Progenitor cell of endocrine pancreas (in vitro differentiated cells): ENCODE measurements at regions not wholly inside any gene's neighbourhood (a gene's known extent, or its start where the extent isn't known, plus 50 kb on each side); places are given as distances from the start of the nearest gene placed in this dataset.

Source experiments
- DNase-seq: peaks from one replicate; pipeline ENCODE4 v3.0.0; 2021; ENCODE audit warnings: low spot score; ENCODE audit not compliant: unreplicated experiment
- H3K27ac Mint-ChIP-seq: 2 replicates; pipeline ENCODE4 v1.8.0; 2021; ENCODE audit warnings: mild to moderate bottlenecking, moderate library complexity, mixed read lengths
- H3K27me3 Mint-ChIP-seq: 2 replicates; pipeline ENCODE4 v1.8.0; 2021; ENCODE audit warnings: mixed read lengths
- H3K36me3 Mint-ChIP-seq: 2 replicates; pipeline ENCODE4 v1.8.0; 2022; ENCODE audit warnings: mixed read lengths; ENCODE audit not compliant: insufficient read depth
- H3K4me1 Mint-ChIP-seq: 2 replicates; pipeline ENCODE4 v1.8.0; 2021; ENCODE audit warnings: low read depth, mixed read lengths
- H3K4me3 Mint-ChIP-seq: 2 replicates; pipeline ENCODE4 v1.8.0; 2021; ENCODE audit warnings: low read depth, mild to moderate bottlenecking, moderate library complexity, mixed read lengths
- H3K9me3 Mint-ChIP-seq: 2 replicates; pipeline ENCODE4 v1.8.0; 2021; ENCODE audit warnings: low read depth, mixed read lengths
- CTCF ChIP-seq: fragments of 200-600 bp; sonication (generic); IDR thresholded peaks from one replicate; pipeline ENCODE4 v1.5.0; 2021; ENCODE audit warnings: antibody characterized with exemption, mild to moderate bottlenecking; ENCODE audit not compliant: unreplicated experiment

- Mint-ChIP-seq H3K27me3 (no peaks in the 10 kb centered on the region), H3K27ac (no peak overlapping the region), H3K4me1 (peaks cover 11% of the 10 kb centered on the region), H3K36me3 (peaks cover 3% of the 10 kb centered on the region), H3K4me3 (no peak overlapping the region), H3K9me3 (peaks cover 12% of the 10 kb centered on the region)
- no peak for DNase-seq
- no peak for TF ChIP-seq CTCF
Observed at GRCh38 chr7:138400400-138400886, 59.6 kb upstream of the TRIM24 start.

DNA sequence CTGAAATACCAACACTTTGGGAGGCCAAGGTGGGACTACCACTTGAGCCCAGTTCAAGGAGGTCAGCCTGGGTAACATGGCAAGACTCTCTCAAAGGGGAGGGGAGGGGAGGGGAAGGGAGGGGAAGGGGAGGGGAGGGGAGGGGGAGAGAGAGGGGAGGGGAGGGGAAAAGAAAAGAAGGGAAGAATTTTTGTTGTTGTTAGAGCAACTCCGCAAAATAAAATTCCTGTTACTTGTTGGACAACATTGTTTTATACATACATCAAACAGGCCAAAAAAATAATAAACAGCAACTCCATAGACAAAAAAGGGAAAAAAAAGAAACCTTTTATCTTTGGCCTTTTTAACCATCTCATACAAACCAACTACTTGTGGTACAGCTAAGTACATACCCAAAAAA is 57.3 kb upstream of the TRIM24 start:
- no peak overlapping the region for H3K27ac Mint-ChIP-seq
- H3K4me3 Mint-ChIP-seq: no peak overlapping the region
- DNase-seq: no peak
- no peaks in the 10 kb centered on the region for H3K4me1 Mint-ChIP-seq
- H3K9me3 Mint-ChIP-seq: peaks cover 17% of the 10 kb centered on the region
- no peaks in the 10 kb centered on the region for H3K27me3 Mint-ChIP-seq
- TF ChIP-seq CTCF: no peak
- H3K36me3 Mint-ChIP-seq: peaks cover 3% of the 10 kb centered on the region

- Mint-ChIP-seq H3K9me3 (peaks cover 17% of the 10 kb centered on the region), H3K27ac (no peak overlapping the region), H3K27me3 (no peaks in the 10 kb centered on the region), H3K4me1 (no peaks in the 10 kb centered on the region), H3K4me3 (no peak overlapping the region), H3K36me3 (peaks cover 3% of the 10 kb centered on the region)
- TF ChIP-seq CTCF: no peak
- DNase-seq: no peak
Observed at GRCh38 chr7:138405496-138405895, 54.6 kb upstream of the TRIM24 start.

DNA sequence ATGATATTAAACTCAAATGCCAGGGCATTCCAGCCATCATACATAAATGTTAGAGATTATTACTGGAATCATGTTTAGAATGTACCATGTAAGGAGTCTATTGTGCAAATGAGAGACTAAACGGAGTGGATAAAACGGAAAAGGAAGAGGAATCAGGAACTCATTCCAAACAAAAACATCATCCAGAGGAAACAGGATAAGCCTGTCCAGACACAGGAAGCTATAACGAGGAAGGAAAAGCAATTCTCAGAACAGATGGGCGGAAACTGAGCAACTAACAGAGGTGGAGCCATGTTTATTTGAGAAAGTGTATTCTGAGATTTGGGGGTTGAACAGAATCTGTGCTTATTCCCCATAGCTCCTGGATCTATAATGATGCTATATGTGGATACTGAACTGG is 52.3 kb upstream of the TRIM24 start:
- no peak for TF ChIP-seq CTCF
- DNase-seq: no peak
- no peak overlapping the region for H3K27ac Mint-ChIP-seq
- no peaks in the 10 kb centered on the region for H3K27me3 Mint-ChIP-seq
- H3K4me1 Mint-ChIP-seq: no peaks in the 10 kb centered on the region
- peaks cover 3% of the 10 kb centered on the region for H3K36me3 Mint-ChIP-seq
- peaks cover 17% of the 10 kb centered on the region for H3K9me3 Mint-ChIP-seq
- H3K4me3 Mint-ChIP-seq: no peak overlapping the region
